LNCaP clone FGC (cell line): ENCODE measurements at regions not wholly inside any gene's neighbourhood (a gene's known extent, or its start where the extent isn't known, plus 50 kb on each side); places are given as distances from the start of the nearest gene placed in this dataset.

Experiments used
- DNase-seq: peaks from one replicate; pipeline ENCODE4 v3.0.0-alpha.2; 2011; ENCODE audit warnings: low read depth
- H3K4me3 ChIP-seq: 2 replicates; pipeline ENCODE4 v1.5.1; 2011; ENCODE audit warnings: mild to moderate bottlenecking, low read depth, low read length, control low read depth
- CTCF ChIP-seq: IDR thresholded peaks from 2 replicates; pipeline ENCODE4 v1.5.1; 2012; ENCODE audit warnings: mild to moderate bottlenecking; ENCODE audit not compliant: control insufficient read depth, insufficient read depth; ENCODE audit errors: extremely low read depth

GRCh38 chr9:84169240-84169639, 171.3 kb downstream of the SLC28A3 start:
- DNase-seq = no peak
- no peak for TF ChIP-seq CTCF
- H3K4me3 ChIP-seq = no peak overlapping the region

GRCh38 chr9:84170521-84171141, 169.9 kb downstream of the SLC28A3 start:
- no peak overlapping the region for H3K4me3 ChIP-seq
- no peak for DNase-seq

GRCh38 chr9:84173961-84174360, 166.6 kb downstream of the SLC28A3 start:
- DNase-seq = no peak
- TF ChIP-seq CTCF = no peak
- no peak overlapping the region for H3K4me3 ChIP-seq

More at GRCh38 chr9:84170521-84171141, 169.9 kb downstream of the SLC28A3 start:
- TF ChIP-seq CTCF = no peak

- no peak overlapping the region for H3K4me3 ChIP-seq
- TF ChIP-seq CTCF = no peak
- no peak for DNase-seq
Observed at GRCh38 chr9:84174486-84174885, 166.1 kb downstream of the SLC28A3 start.

GRCh38 chr9:84177407-84177806, 163.2 kb downstream of the SLC28A3 start:
- no peak overlapping the region for H3K4me3 ChIP-seq
- TF ChIP-seq CTCF = no peak
- DNase-seq = no peak

DNA sequence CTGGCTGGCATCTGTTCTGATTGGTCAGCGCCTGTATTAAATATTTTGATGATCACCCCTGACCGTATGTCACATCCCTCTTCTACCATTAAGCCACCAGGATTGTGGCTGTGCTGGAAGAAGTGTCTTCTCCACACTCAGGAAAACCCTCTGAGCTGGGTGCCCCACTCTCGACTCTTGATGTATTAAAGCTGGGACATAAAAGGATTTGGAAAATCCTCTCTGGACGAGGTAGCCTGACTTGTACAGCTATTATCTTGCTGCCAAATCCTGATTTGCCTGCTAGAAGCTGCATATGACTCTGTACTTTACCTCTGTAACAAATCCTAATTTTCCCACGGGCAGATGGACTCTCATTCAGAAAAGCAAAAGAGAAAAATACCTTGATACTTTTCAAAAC, 161.0 kb downstream of the SLC28A3 start:
- no peak for DNase-seq
- no peak overlapping the region for H3K4me3 ChIP-seq
- no peak for TF ChIP-seq CTCF

DNA sequence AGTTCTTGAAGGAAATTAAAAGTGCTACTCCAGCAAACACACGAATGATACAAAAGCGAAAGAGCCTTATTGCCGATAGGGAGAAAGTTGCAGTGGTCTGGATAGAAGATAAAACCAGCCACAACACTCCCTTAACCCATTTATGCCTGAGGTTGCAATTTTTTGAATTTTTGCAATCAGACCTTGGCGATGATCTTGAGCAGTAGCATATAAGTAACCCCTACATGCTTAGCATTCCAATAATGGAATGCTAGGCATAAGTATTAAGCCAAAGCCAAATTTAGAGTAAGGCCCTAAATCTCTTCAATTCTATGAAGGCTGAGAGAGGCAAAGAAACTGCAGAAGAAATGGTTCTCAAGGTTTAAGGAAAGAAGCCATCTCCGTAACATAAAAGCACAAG, 153.5 kb downstream of the SLC28A3 start:
- no peak for DNase-seq
- H3K4me3 ChIP-seq = no peak overlapping the region
- no peak for TF ChIP-seq CTCF
